ENCODE measurements at regions not wholly inside any gene's neighbourhood (a gene's known extent, or its start where the extent isn't known, plus 50 kb on each side); places are given as distances from the start of the nearest gene placed in this dataset.

DNA sequence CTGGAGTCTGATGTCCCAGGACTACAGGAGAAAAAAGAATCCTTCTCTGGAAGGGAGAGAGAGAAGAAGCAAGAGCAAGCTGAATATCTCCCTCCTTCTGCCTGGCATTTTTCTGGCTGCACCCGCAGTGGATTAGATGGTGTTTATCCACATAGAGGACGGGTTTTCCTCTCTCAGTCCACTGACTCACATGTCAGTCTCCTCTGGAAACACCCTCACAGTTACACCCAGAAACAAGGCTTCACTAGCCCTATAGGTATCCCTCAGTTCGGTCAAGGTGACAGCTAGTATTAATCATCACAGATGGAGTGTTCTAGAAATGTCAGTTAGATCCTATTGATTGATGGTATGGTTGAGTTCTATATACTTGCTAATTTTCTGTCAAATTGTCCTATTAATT lies 87.9 kb downstream of the RHOU start:
- DNase-seq (ENCODE audit: low spot score) (no peak), ATAC-seq (no peak), FAIRE-seq (no peak)
- peaks cover 63% of the 10 kb centered on the region for H3K4me1 ChIP-seq (ENCODE audit: insufficient read depth, low read length)
- in situ Hi-C loops (cut with HindIII; ENCODE audit: extremely low pct_ligation_motif_present, low pct_unique_long_range_greater_than_20kb), result no loop called here
- no peaks in the 10 kb centered on the region for H3K36me3 ChIP-seq (replicated peaks in 1 of 2; ENCODE audit: control insufficient read depth in 1 of 2, insufficient read depth in 2 of 2, low read length in 2 of 2)
- H3K4me2 ChIP-seq (ENCODE audit: low read depth, low read length), result peak overlapping the region; percentile 20; the same call in 1 of the 2 replicates
- no TSS peak for BruUV-seq (replicated peaks)
- 39% methylated on average over 3 of the region's 3 CpGs for WGBS (ENCODE audit: low lambda C conversion rate)
- H3K79me2 ChIP-seq (ENCODE audit: insufficient read depth, low read length), result no peaks in the 10 kb centered on the region
- H2AFZ ChIP-seq (ENCODE audit: low read length), result peak overlapping the region; percentile 65
- intact Hi-C loops (cut with micrococcal nuclease; ENCODE audit: unreplicated experiment), result no loop called here
- H3K27ac ChIP-seq (ENCODE audit: extremely low read length, insufficient read depth, low read length), result no peak overlapping the region
- H3K9ac ChIP-seq (ENCODE audit: insufficient read depth, low read depth, low read length), result no peak overlapping the region
- H4K20me1 ChIP-seq (ENCODE audit: insufficient read depth, low read length), result no peaks in the 10 kb centered on the region
- CTCF ChIA-PET (ENCODE audit: low intra/inter-chr PET ratio, low total read pairs), result no interaction called here
- no peaks in the 10 kb centered on the region for H3K9me3 ChIP-seq (ENCODE audit: low read length)
- H3K4me3 ChIP-seq (replicated peaks in 1 of 3; ENCODE audit: insufficient read depth in 1 of 3, low read depth in 2 of 3, low read length in 3 of 3), result 0 out of 6 replicates have a peak overlapping the region, but pooled peaks of 1 of the 3 experiments have one; percentile 8
- POLR2A ChIA-PET, result interaction anchor here (1.0 to 1.2 kb wide), 3 partner anchors 15 to 38 kb away, joined by 3 to 5 read pairs (median 3); no protein-coding TSS in a partner anchor
- H3K27me3 ChIP-seq (ENCODE audit: control insufficient read depth in 1 of 2, insufficient read depth in 2 of 2, low read length in 2 of 2), result no peaks in the 10 kb centered on the region
- TF ChIP-seq, protein P1, sequence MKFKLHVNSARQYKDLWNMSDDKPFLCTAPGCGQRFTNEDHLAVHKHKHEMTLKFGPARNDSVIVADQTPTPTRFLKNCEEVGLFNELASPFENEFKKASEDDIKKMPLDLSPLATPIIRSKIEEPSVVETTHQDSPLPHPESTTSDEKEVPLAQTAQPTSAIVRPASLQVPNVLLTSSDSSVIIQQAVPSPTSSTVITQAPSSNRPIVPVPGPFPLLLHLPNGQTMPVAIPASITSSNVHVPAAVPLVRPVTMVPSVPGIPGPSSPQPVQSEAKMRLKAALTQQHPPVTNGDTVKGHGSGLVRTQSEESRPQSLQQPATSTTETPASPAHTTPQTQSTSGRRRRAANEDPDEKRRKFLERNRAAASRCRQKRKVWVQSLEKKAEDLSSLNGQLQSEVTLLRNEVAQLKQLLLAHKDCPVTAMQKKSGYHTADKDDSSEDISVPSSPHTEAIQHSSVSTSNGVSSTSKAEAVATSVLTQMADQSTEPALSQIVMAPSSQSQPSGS (CRISPR knock-in tag; IDR thresholded peaks at IDR 0.05), result no peak
- TF ChIP-seq ZBTB21 (CRISPR knock-in tag; IDR thresholded peaks at IDR 0.05) (no peak), ZNF232 (CRISPR knock-in tag; IDR thresholded peaks at IDR 0.05; ENCODE audit: borderline replicate concordance) (no peak), ZNF644 (CRISPR knock-in tag; IDR thresholded peaks at IDR 0.05; ENCODE audit: low read depth) (no peak), ZNF30 (CRISPR knock-in tag; IDR thresholded peaks at IDR 0.05) (no peak), ZNF570 (CRISPR knock-in tag; IDR thresholded peaks at IDR 0.05; ENCODE audit: borderline replicate concordance) (no peak), HHEX (CRISPR knock-in tag; IDR thresholded peaks at IDR 0.05) (no peak), TCF7 (IDR thresholded peaks at IDR 0.05; ENCODE audit: low read depth) (no peak), SAP130 (CRISPR knock-in tag; IDR thresholded peaks at IDR 0.05; ENCODE audit: low read depth) (no peak), SUZ12 (IDR thresholded peaks at IDR 0.05; ENCODE audit: low read depth, low read length) (no peak), ZNF383 (CRISPR knock-in tag; IDR thresholded peaks at IDR 0.05; ENCODE audit: borderline replicate concordance) (no peak), AHR (CRISPR knock-in tag; IDR thresholded peaks at IDR 0.05) (no peak), NR2F2 (IDR thresholded peaks at IDR 0.05; ENCODE audit: borderline replicate concordance, low read depth) (no peak)
- TF ChIP-seq, protein P2, sequence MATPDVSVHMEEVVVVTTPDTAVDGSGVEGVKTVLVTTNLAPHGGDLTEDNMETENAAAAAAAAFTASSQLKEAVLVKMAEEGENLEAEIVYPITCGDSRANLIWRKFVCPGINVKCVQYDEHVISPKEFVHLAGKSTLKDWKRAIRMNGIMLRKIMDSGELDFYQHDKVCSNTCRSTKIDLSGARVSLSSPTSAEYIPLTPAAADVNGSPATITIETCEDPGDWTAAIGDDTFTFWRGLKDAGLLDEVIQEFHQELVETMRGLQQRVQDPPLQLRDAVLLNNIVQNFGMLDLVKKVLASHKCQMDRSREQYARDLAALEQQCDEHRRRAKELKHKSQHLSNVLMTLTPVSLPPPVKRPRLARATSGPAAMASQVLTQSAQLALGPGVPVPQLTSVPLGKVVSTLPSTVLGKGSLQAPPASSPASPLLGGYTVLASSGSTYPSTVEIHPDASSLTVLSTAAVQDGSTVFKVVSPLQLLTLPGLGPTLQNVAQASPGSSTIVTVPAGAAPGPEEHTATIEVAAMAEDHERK (CRISPR knock-in tag; IDR thresholded peaks at IDR 0.05; ENCODE audit: low read depth), result no peak
- TF ChIP-seq, protein P3, sequence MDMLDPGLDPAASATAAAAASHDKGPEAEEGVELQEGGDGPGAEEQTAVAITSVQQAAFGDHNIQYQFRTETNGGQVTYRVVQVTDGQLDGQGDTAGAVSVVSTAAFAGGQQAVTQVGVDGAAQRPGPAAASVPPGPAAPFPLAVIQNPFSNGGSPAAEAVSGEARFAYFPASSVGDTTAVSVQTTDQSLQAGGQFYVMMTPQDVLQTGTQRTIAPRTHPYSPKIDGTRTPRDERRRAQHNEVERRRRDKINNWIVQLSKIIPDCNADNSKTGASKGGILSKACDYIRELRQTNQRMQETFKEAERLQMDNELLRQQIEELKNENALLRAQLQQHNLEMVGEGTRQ (IDR thresholded peaks at IDR 0.05; ENCODE audit: low read depth, low read length), result no peak
- TF ChIP-seq, protein P3 (CRISPR knock-in tag; IDR thresholded peaks at IDR 0.05; ENCODE audit: borderline replicate concordance), result no peak
- TF ChIP-seq, protein P4, sequence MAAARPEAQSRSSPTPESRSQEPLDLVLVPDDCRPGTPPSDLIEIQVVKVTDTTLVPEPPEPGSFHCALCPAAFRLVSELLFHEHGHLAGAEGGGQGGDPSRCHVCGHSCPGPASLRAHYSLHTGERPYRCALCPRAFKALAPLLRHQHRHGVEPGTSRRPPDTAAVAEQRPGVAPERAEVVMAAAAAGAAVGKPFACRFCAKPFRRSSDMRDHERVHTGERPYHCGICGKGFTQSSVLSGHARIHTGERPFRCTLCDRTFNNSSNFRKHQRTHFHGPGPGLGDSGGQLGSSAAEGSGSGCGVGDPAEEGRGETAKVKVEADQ (CRISPR knock-in tag; IDR thresholded peaks at IDR 0.05; ENCODE audit: borderline replicate concordance), result no peak
- TF ChIP-seq, protein P5, sequence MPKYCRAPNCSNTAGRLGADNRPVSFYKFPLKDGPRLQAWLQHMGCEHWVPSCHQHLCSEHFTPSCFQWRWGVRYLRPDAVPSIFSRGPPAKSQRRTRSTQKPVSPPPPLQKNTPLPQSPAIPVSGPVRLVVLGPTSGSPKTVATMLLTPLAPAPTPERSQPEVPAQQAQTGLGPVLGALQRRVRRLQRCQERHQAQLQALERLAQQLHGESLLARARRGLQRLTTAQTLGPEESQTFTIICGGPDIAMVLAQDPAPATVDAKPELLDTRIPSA (CRISPR knock-in tag; IDR thresholded peaks at IDR 0.05; ENCODE audit: borderline replicate concordance), result no peak
- TF ChIP-seq, protein P6, sequence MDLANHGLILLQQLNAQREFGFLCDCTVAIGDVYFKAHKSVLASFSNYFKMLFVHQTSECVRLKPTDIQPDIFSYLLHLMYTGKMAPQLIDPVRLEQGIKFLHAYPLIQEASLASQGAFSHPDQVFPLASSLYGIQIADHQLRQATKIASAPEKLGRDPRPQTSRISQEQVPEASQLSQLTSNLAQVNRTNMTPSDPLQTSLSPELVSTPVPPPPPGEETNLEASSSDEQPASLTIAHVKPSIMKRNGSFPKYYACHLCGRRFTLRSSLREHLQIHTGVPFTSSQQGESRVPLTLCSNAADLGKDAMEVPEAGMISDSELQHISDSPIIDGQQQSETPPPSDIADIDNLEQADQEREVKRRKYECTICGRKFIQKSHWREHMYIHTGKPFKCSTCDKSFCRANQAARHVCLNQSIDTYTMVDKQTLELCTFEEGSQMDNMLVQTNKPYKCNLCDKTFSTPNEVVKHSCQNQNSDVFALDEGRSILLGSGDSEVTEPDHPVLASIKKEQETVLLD (CRISPR knock-in tag; IDR thresholded peaks at IDR 0.05; ENCODE audit: low read depth), result no peak

Data from HepG2 (cell line).